H9 (cell line): ENCODE measurements at regions not wholly inside any gene's neighbourhood (a gene's known extent, or its start where the extent isn't known, plus 50 kb on each side); places are given as distances from the start of the nearest gene placed in this dataset.

Source experiments
- DNase-seq: peaks from one replicate; pipeline ENCODE4 v3.0.0-alpha.2; 2017
- H2AFZ ChIP-seq: one replicate; pipeline ENCODE4 v1.6.1; 2013; ENCODE audit warnings: mild to moderate bottlenecking, low read length, control low read depth, moderate library complexity
- H2AK5ac ChIP-seq: 2 replicates; pipeline ENCODE4 v1.6.1; 2013; ENCODE audit warnings: low read length, control low read depth, mixed read lengths; ENCODE audit not compliant: insufficient read length
- H2BK120ac ChIP-seq: one replicate; pipeline ENCODE4 v1.6.1; 2013; ENCODE audit warnings: low read depth, mild to moderate bottlenecking, low read length, control low read depth, inconsistent platforms; ENCODE audit not compliant: poor library complexity, severe bottlenecking
- H2BK12ac ChIP-seq: 2 replicates; pipeline ENCODE4 v1.6.1; 2013; ENCODE audit warnings: low read length, control low read depth, mixed read lengths, low read depth; ENCODE audit not compliant: insufficient read length
- H2BK15ac ChIP-seq: 2 replicates; pipeline ENCODE4 v1.6.1; 2013; ENCODE audit warnings: low read depth, low read length, control low read depth
- H2BK20ac ChIP-seq: one replicate; pipeline ENCODE4 v1.6.1; 2013; ENCODE audit warnings: low read depth, mild to moderate bottlenecking, low read length, control low read depth, inconsistent platforms; ENCODE audit not compliant: poor library complexity, severe bottlenecking
- H2BK5ac ChIP-seq: 2 replicates; pipeline ENCODE4 v1.6.1; 2013; ENCODE audit warnings: low read length, control low read depth, mixed read lengths; ENCODE audit not compliant: insufficient read length
- H3K14ac ChIP-seq: 2 replicates; pipeline ENCODE4 v1.6.1; 2013; ENCODE audit warnings: low read length, control low read depth; ENCODE audit not compliant: insufficient read depth
- H3K18ac ChIP-seq: 2 replicates; pipeline ENCODE4 v1.6.1; 2013; ENCODE audit warnings: low read depth, mild to moderate bottlenecking, mixed read lengths, low read length, control low read depth; ENCODE audit not compliant: insufficient read length
- H3K23ac ChIP-seq: 2 replicates; pipeline ENCODE4 v1.6.1; 2013; ENCODE audit warnings: low read length, control low read depth, mixed read lengths, low read depth; ENCODE audit not compliant: insufficient read length
- H3K23me2 ChIP-seq: 2 replicates; pipeline ENCODE4 v1.6.1; 2013; ENCODE audit warnings: low read depth, mild to moderate bottlenecking, mixed read lengths, low read length, control low read depth; ENCODE audit not compliant: insufficient read length, poor library complexity, severe bottlenecking
- H3K27ac ChIP-seq: 2 replicates; pipeline ENCODE4 v1.5.1; 2013; ENCODE audit warnings: low read length, control low read depth, mixed read lengths, low read depth; ENCODE audit not compliant: insufficient read length
- H3K27me3 ChIP-seq: 2 replicates; pipeline ENCODE4 v1.6.1; 2013; ENCODE audit warnings: low read length, control low read depth, inconsistent platforms; ENCODE audit not compliant: insufficient read depth
- H3K4ac ChIP-seq: 2 replicates; pipeline ENCODE4 v1.6.1; 2013; ENCODE audit warnings: low read depth, mild to moderate bottlenecking, control low read depth, inconsistent platforms, low read length, moderate library complexity
- H3K4me1 ChIP-seq: 2 replicates; pipeline ENCODE4 v1.6.1; 2013; ENCODE audit warnings: low read length, control low read depth, inconsistent platforms; ENCODE audit not compliant: insufficient read depth
- H3K4me2 ChIP-seq: 2 replicates; pipeline ENCODE4 v1.6.1; 2013; ENCODE audit warnings: low read length, control low read depth, mixed read lengths; ENCODE audit not compliant: insufficient read length, insufficient read depth
- H3K56ac ChIP-seq: 2 replicates; pipeline ENCODE4 v1.6.1; 2013; ENCODE audit warnings: low read depth, mild to moderate bottlenecking, mixed read lengths, low read length, control low read depth; ENCODE audit not compliant: insufficient read length
- H3K79me1 ChIP-seq: 2 replicates; pipeline ENCODE4 v1.6.1; 2013; ENCODE audit warnings: low read depth, mild to moderate bottlenecking, moderate library complexity, low read length, control low read depth, inconsistent platforms; ENCODE audit not compliant: insufficient read depth, poor library complexity, severe bottlenecking
- H3K79me2 ChIP-seq: 2 replicates; pipeline ENCODE4 v1.6.1; 2013; ENCODE audit warnings: low read length, control low read depth, inconsistent platforms; ENCODE audit not compliant: insufficient read depth
- H3K9ac ChIP-seq: 2 replicates; pipeline ENCODE4 v1.6.1; 2013; ENCODE audit warnings: low read length, control low read depth, mixed read lengths; ENCODE audit not compliant: insufficient read length; ENCODE audit errors: extremely low read depth
- H3K9me3 ChIP-seq: one replicate; pipeline ENCODE4 v1.6.1; 2013; ENCODE audit warnings: low read depth, low read length, inconsistent platforms; ENCODE audit not compliant: control insufficient read depth
- H3T11ph ChIP-seq: one replicate; pipeline ENCODE4 v1.6.1; 2013; ENCODE audit warnings: mild to moderate bottlenecking, low read length, control low read depth, inconsistent platforms
- H4K20me1 ChIP-seq: one replicate; pipeline ENCODE4 v1.6.1; 2013; ENCODE audit not compliant: control insufficient read depth, insufficient read length, insufficient read depth
- H4K5ac ChIP-seq: 2 replicates; pipeline ENCODE4 v1.6.1; 2013; ENCODE audit warnings: low read depth, mild to moderate bottlenecking, mixed read lengths, low read length, control low read depth; ENCODE audit not compliant: insufficient read length
- H4K8ac ChIP-seq: replicated peaks from 2 replicates; pipeline ENCODE4 v1.6.1; 2013; ENCODE audit warnings: low read length, control low read depth, mixed read lengths, low read depth; ENCODE audit not compliant: insufficient read length
- H4K91ac ChIP-seq: 2 replicates; pipeline ENCODE4 v1.6.1; 2013; ENCODE audit warnings: low read depth, mild to moderate bottlenecking, moderate library complexity, mixed read lengths, low read length, control low read depth; ENCODE audit not compliant: insufficient read length
- H3K27ac Mint-ChIP-seq, 3 experiments: 2 replicates in 2 of 3; 3 replicates in 1 of 3; pipeline ENCODE4 v1.8.0; 2020 to 2021; ENCODE audit warnings: mixed read lengths in 3 of 3, mild to moderate bottlenecking in 1 of 3, moderate library complexity in 1 of 3
- H3K27me3 Mint-ChIP-seq: 2 replicates; pipeline ENCODE4 v1.8.0; 2021; ENCODE audit warnings: low read depth, mild to moderate bottlenecking, moderate library complexity, mixed read lengths
- H3K36me3 Mint-ChIP-seq, 3 experiments: 2 replicates in 2 of 3; 3 replicates in 1 of 3; pipeline ENCODE4 v1.8.0; 2020 to 2021; ENCODE audit warnings: low read depth in 3 of 3, mixed read lengths in 3 of 3; ENCODE audit not compliant: insufficient read depth in 1 of 3
- H3K4me1 Mint-ChIP-seq, 2 experiments: 2 replicates each; pipeline ENCODE4 v1.8.0; 2020; ENCODE audit warnings: mixed read lengths in 2 of 2
- H3K4me3 Mint-ChIP-seq, 2 experiments: 2 replicates in 1 of 2; 3 replicates in 1 of 2; pipeline ENCODE4 v1.8.0; 2020 to 2021; ENCODE audit warnings: mild to moderate bottlenecking in 2 of 2, mixed read lengths in 2 of 2, moderate library complexity in 1 of 2
- H3K9me3 Mint-ChIP-seq, 2 experiments: 2 replicates in 1 of 2; 3 replicates in 1 of 2; pipeline ENCODE4 v1.8.0; 2020; ENCODE audit warnings: mild to moderate bottlenecking in 2 of 2, mixed read lengths in 2 of 2, moderate library complexity in 1 of 2
- WGBS: extraction: QIAGEN DNeasy Blood & Tissue Kit; methylation state at CpG from one replicate; pipeline ENCODE4 v1.1.7; 2013; ENCODE audit warnings: missing lambda C conversion rate, low lambda C conversion rate, mixed read lengths; ENCODE audit not compliant: insufficient read length; ENCODE audit errors: extremely low coverage; 5-methylcytosine and 5-hydroxymethylcytosine counted together
- TF ChIP-seq, protein P1 (sequence below): fragments of 200-600 bp; sonication (generic); conservative IDR thresholded peaks from 3 replicates; pipeline ENCODE4 v1.8.0; 2021; ENCODE audit warnings: antibody characterized with exemption, mild to moderate bottlenecking

DNA sequence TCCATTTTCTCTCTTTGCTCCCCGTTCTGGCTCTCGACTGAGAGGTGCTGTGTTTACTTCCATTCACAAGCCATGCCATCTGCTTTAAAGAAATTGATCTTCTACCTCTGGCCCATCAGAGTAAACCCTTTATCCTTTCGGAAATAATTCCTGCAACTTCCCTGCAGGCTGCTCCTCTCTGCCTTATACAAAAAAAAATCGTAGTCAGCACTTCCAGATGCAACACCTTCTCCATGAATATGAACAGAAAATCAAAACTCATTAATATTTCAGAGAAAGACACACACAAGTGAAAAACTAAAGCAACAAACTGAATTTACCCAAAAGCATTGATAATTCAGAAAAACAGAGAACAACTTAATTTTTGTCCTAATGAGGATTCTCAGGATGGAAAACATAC is 127.6 kb upstream of the FSCB start:
- DNase-seq: no peak
- Histone ChIP-seq H3K27me3 (no peaks in the 10 kb centered on the region), H3K23me2 (no peaks in the 10 kb centered on the region), H4K20me1 (no peaks in the 10 kb centered on the region), H2BK120ac (no peak overlapping the region), H3T11ph (no peak overlapping the region), H3K56ac (no peak overlapping the region), H2BK20ac (no peak overlapping the region), H2AK5ac (no peak overlapping the region), H3K14ac (no peak overlapping the region), H3K9me3 (no peaks in the 10 kb centered on the region), H3K4ac (no peak overlapping the region), H4K91ac (no peak overlapping the region), H4K5ac (no peak overlapping the region), H3K4me1 (no peaks in the 10 kb centered on the region), H4K8ac (no peak overlapping the region), H3K23ac (no peak overlapping the region), H3K18ac (no peak overlapping the region), H2BK15ac (no peak overlapping the region), H2AFZ (no peak overlapping the region), H2BK12ac (no peak overlapping the region), H3K79me2 (no peaks in the 10 kb centered on the region), H3K4me2 (no peak overlapping the region), H2BK5ac (no peak overlapping the region), H3K27ac (no peak overlapping the region), H3K9ac (no peak overlapping the region), H3K79me1 (no peaks in the 10 kb centered on the region)
- H3K4me1 Mint-ChIP-seq: no peaks in the 10 kb centered on the region
- H3K36me3 Mint-ChIP-seq: 0 out of 7 replicates have a peak, but pooled peaks cover 0 to 3% (median 0%) of the 10 kb centered on the region in 3 experiments
- no peaks in the 10 kb centered on the region; a peak in 1 of 5 replicates for H3K9me3 Mint-ChIP-seq
- H3K27ac Mint-ChIP-seq: no peak overlapping the region
- H3K4me3 Mint-ChIP-seq: no peak overlapping the region
- H3K27me3 Mint-ChIP-seq: no peaks in the 10 kb centered on the region
- TF ChIP-seq, protein P1, sequence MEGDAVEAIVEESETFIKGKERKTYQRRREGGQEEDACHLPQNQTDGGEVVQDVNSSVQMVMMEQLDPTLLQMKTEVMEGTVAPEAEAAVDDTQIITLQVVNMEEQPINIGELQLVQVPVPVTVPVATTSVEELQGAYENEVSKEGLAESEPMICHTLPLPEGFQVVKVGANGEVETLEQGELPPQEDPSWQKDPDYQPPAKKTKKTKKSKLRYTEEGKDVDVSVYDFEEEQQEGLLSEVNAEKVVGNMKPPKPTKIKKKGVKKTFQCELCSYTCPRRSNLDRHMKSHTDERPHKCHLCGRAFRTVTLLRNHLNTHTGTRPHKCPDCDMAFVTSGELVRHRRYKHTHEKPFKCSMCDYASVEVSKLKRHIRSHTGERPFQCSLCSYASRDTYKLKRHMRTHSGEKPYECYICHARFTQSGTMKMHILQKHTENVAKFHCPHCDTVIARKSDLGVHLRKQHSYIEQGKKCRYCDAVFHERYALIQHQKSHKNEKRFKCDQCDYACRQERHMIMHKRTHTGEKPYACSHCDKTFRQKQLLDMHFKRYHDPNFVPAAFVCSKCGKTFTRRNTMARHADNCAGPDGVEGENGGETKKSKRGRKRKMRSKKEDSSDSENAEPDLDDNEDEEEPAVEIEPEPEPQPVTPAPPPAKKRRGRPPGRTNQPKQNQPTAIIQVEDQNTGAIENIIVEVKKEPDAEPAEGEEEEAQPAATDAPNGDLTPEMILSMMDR: no peak
- WGBS: no CpG with 5 or more reads among the region's 4 CpGs
